ENCODE measurements at regions not wholly inside any gene's neighbourhood (a gene's known extent, or its start where the extent isn't known, plus 50 kb on each side); places are given as distances from the start of the nearest gene placed in this dataset.

DNA sequence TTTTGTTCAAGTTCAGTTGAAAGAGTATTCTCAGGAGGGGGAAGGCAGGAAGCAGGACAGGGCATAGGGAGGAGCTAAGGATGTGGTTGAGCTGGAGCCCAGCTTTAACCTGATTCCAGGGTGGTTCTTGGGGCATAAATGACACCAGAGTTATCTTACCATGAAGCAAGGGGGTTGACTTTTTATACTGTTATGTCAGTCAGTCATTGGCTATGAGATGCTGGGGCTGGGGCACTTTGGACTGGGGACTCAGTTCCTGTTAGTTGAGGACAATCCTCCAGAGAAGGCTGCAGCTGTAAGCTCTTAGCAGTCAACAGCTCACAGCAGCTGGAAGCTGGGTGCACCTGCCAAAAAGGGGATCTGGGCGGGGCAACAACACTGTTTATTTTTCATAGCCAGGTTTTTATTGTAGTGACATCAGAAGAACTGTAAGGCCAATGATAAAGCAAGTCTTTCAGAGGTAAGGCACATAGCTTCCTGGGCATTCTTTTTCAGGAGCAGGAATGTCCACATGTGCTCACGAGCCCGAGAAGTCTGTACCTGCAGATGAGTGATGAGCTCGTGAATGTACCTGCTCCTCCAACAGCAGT, 78.5 kb downstream of the MID1IP1 start:
- Histone ChIP-seq H3K27ac (peak overlapping the region in 3 of 4 donors; percentile 16 to 59 (median 47)), H3K4me1 (peaks cover 0 to 5% (median 0%) of the 10 kb centered on the region in 3 donors), H3K36me3 (no peaks in the 10 kb centered on the region), H3K9me3 (no peaks in the 10 kb centered on the region), H3K27me3 (peaks cover 0 to 10% (median 0%) of the 10 kb centered on the region in 4 donors), H3K4me3 (no peak overlapping the region)
- 17 to 22% methylated on average over 4 of the region's 4 CpGs for WGBS, 2 donors
- FAIRE-seq = no peak
- TF ChIP-seq CTCF (IDR thresholded peaks at IDR 0.05) = no peak
- peak; percentile 68 to 84 (median 80) for ATAC-seq
- intact Hi-C loops (cut with DNase I) = no loop called here
- DNase-seq = peak in 4 of 6 donors; percentile 37 to 65 (median 60)

- WGBS, 2 donors = 36 to 52% methylated on average over 3 of the region's 3 CpGs
Observed at GRCh38 chrX:38880296-38880854, 79.1 kb downstream of the MID1IP1 start.

GRCh38 chrX:38881066-38881465, 79.8 kb downstream of the MID1IP1 start:
- Histone ChIP-seq H3K27me3 (peaks cover 0 to 10% (median 0%) of the 10 kb centered on the region in 4 donors), H3K4me1 (peaks cover 0 to 5% (median 0%) of the 10 kb centered on the region in 3 donors), H3K27ac (no peak overlapping the region), H3K9me3 (no peaks in the 10 kb centered on the region), H3K4me3 (no peak overlapping the region), H3K36me3 (no peaks in the 10 kb centered on the region)
- FAIRE-seq = no peak
- no peak for DNase-seq
- ATAC-seq = no peak
- WGBS, 2 donors = 58 to 87% methylated on average over 2 of the region's 2 CpGs
- TF ChIP-seq CTCF (IDR thresholded peaks at IDR 0.05) = no peak
- intact Hi-C loops (cut with DNase I) = no loop called here

More at GRCh38 chrX:38880296-38880854, 79.1 kb downstream of the MID1IP1 start:
- peak; percentile 85 to 90 (median 87) for ATAC-seq
- DNase-seq = peak in 1 of 6 donors; percentile 20
- TF ChIP-seq CTCF (IDR thresholded peaks at IDR 0.05) = no peak
- Histone ChIP-seq H3K36me3 (no peaks in the 10 kb centered on the region), H3K27me3 (peaks cover 0 to 10% (median 0%) of the 10 kb centered on the region in 4 donors), H3K4me1 (peaks cover 0 to 5% (median 0%) of the 10 kb centered on the region in 3 donors), H3K27ac (peak overlapping the region in 3 of 4 donors; percentile 16 to 59 (median 47)), H3K4me3 (no peak overlapping the region), H3K9me3 (no peaks in the 10 kb centered on the region)
- intact Hi-C loops (cut with DNase I) = no loop called here
- no peak for FAIRE-seq

GRCh38 chrX:38881727-38882126, 80.5 kb downstream of the MID1IP1 start:
- Histone ChIP-seq H3K36me3 (no peaks in the 10 kb centered on the region), H3K27ac (no peak overlapping the region), H3K4me1 (peaks cover 0 to 5% (median 0%) of the 10 kb centered on the region in 3 donors), H3K27me3 (peaks cover 0 to 10% (median 0%) of the 10 kb centered on the region in 4 donors), H3K4me3 (no peak overlapping the region), H3K9me3 (no peaks in the 10 kb centered on the region)
- 82 to 94% methylated on average over 4 of the region's 4 CpGs for WGBS, 2 donors
- intact Hi-C loops (cut with DNase I) = no loop called here
- no peak for TF ChIP-seq CTCF (IDR thresholded peaks at IDR 0.05)
- ATAC-seq = no peak
- DNase-seq = no peak
- no peak for FAIRE-seq
